GM18873 (cell line): ENCODE measurements at regions not wholly inside any gene's neighbourhood (a gene's known extent, or its start where the extent isn't known, plus 50 kb on each side); places are given as distances from the start of the nearest gene placed in this dataset.
"Not testable (repeated sequence)": the region's sequence is repeated elsewhere in the genome, so short reads cannot be mapped to it uniquely, and the experiment has no call there.

Experiments
- ATAC-seq: cut with Tn5 transposase; IDR thresholded peaks from one replicate; pipeline ENCODE4 v1.9.1; 2021; ENCODE audit warnings: mild to moderate bottlenecking, moderate library complexity, moderate number of reproducible peaks; ENCODE audit not compliant: unreplicated experiment, low FRiP score

GRCh38 chr16:16559179-16559740 lies 180.3 kb downstream of the NPIPA7 start:
- not testable (repeated sequence) for ATAC-seq

DNA sequence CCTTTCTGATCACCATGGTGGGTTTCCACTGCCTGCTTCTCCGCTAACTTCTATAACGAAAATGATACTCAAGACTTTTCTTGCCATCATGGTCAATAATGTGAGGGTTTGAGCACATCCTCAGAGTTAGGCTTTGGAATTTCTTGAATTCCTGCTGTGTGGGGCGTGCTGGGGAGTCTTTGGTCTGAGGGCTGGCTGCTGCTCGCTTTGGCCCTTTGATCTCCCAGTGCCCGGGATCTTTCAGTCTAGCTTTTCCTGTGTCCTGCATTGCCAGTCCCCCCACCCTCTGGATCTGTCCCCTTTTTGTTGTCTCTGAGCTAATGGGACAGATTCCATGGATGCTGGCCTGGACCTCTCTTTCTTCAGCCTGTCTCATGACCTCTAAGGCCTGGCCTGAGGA lies 182.6 kb downstream of the NPIPA7 start:
- ATAC-seq, result not testable (repeated sequence)

GRCh38 chr16:16563962-16564361 lies 185.0 kb downstream of the NPIPA7 start:
- not testable (repeated sequence) for ATAC-seq

GRCh38 chr16:16565326-16565725 lies 186.4 kb downstream of the NPIPA7 start:
- ATAC-seq, result not testable (repeated sequence)

- ATAC-seq, result not testable (repeated sequence)
Measured at GRCh38 chr16:16570055-16570454, 191.1 kb downstream of the NPIPA7 start.

GRCh38 chr16:16570874-16571273 lies 191.9 kb downstream of the NPIPA7 start:
- ATAC-seq, result not testable (repeated sequence)

DNA sequence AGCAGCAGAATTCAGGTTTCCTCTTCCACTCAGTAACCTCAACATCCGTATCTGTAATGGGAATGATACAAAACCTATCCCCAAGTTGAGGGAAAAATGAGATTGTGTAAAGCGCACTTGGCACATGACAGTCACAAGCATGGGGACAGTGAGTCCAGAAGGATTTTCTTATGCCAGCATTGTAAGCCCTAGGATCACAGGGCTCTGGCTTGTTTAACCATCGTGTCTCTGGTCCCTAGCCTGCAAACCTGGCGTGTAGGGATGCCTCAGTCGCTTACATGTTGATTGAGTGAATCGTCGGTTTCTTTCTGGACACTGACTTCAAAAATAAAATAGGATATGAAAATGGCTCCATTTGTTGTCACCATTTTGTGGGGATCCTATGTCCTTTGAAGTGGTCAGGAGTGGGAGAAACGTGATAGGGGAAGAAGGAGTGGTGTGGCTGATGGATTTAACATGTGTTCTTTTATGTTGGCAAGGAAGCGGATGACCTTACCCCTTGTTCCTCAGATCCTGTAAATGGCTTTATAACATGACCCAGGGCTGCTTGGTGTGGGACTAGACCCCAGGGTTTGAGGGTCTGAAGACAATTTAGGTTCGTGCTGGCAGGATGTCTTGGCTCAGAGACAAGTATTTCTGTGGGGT lies 193.3 kb downstream of the NPIPA7 start:
- ATAC-seq, result not testable (repeated sequence)

- not testable (repeated sequence) for ATAC-seq
Measured at GRCh38 chr16:16577062-16577461, 198.1 kb downstream of the NPIPA7 start.

DNA sequence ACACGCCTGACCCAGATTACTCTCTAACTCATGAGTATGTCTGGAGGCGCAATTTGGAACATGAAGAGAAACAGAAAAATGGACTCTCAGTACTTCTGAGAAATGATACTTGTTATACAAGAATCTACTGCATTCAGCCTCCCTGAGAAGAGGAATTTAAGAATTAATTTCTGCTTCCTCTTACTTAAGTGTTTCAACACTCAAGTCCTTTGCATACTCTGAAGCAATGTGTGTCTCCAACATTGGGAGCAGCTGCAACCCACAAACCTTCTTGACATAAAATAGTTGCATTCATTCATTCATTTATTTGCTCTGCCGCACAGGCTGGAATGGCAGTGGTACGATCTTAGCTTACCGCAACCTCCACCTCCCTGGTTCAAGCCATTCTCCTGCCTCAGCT lies 199.8 kb downstream of the NPIPA7 start:
- ATAC-seq, result no peak

GRCh38 chr16:16582916-16583315 lies 204.0 kb downstream of the NPIPA7 start:
- ATAC-seq, result not testable (repeated sequence)

GRCh38 chr16:16586073-16586651 lies 207.2 kb downstream of the NPIPA7 start:
- ATAC-seq, result not testable (repeated sequence)

DNA sequence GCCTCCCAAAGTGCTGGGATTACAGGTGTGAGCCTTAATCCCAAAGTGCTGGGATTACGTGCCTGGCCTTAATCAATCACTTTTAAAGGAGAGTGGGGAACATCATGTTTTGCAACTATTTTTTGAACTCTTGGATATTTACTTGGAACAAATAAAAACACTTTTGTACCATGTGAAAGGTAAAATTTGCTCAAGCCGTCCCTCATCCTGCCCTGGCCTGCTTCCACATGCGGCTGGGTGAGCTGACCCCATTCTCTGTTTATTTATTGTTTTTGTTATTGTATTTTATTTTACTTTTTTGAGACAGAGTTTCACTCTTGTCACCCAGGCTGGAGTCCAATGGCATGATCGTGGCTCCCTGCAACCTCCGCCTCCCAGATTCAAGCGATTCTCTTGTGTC lies 208.0 kb downstream of the NPIPA7 start:
- ATAC-seq, result not testable (repeated sequence)

- not testable (repeated sequence) for ATAC-seq
Measured at GRCh38 chr16:16588436-16588835, 209.5 kb downstream of the NPIPA7 start.

GRCh38 chr16:16590654-16591318 lies 211.8 kb downstream of the NPIPA7 start:
- ATAC-seq, result not testable (repeated sequence)

GRCh38 chr16:16593156-16593863 lies 214.4 kb downstream of the NPIPA7 start:
- ATAC-seq, result not testable (repeated sequence)

GRCh38 chr16:16595029-16595718 lies 216.2 kb downstream of the NPIPA7 start:
- ATAC-seq, result not testable (repeated sequence)

DNA sequence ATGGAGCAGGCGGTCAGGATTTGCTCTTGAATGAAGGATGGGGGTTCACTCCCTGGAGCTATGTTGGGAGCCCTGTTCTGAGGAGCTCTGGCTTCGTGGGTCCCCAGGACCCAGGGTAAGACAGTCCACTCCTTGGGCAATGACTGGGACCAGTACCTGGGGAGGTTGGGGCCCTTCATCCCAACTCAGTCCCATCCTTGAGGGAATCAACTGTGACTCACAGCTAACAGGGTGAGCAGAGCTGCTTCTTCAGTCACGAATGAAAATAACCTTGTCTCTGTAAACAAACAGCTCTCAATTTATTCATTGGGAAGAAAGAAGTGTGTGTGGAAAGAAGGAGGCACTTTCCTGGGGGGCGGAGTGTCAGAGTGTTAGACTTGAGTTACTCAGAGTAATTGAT lies 222.3 kb downstream of the NPIPA7 start:
- not testable (repeated sequence) for ATAC-seq

GRCh38 chr16:16607401-16608082 lies 228.6 kb downstream of the NPIPA7 start:
- ATAC-seq, result not testable (repeated sequence)

DNA sequence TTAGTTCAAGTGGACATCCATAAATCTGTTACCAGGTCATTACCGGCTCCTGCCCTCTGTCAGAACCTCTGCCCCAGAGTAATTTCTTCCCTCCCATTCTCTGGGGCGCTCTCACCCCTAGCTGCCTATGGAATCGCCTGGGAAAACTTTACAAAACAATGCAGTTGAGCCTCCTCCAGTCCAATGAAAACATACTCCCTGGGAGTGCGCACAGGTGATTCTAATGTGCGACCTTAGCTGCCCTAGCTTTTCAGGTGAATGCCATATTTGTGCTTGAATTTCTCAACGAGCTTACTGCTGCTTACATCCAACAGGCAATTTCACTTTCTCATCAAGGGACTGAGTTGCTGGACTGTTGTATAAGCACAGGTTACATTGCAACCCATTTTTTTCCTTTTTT lies 230.7 kb downstream of the NPIPA7 start:
- ATAC-seq, result not testable (repeated sequence)
